Hypothalamus (tissue), 51 donors: ENCODE measurements at regions not wholly inside any gene's neighbourhood (a gene's known extent, or its start where the extent isn't known, plus 50 kb on each side); places are given as distances from the start of the nearest gene placed in this dataset.
A peak's percentile ranks its signal among the peaks of the same experiment; 100 is the strongest.

Experiments used
- DNase-seq, 51 donors: peaks; one replicate each; lab custom pipeline; 2025; lab: John Stamatoyannopoulos, UW

GRCh38 chr3:194832346-194833104 is 146.8 kb downstream of the FAM43A start:
- no peak for DNase-seq

DNA sequence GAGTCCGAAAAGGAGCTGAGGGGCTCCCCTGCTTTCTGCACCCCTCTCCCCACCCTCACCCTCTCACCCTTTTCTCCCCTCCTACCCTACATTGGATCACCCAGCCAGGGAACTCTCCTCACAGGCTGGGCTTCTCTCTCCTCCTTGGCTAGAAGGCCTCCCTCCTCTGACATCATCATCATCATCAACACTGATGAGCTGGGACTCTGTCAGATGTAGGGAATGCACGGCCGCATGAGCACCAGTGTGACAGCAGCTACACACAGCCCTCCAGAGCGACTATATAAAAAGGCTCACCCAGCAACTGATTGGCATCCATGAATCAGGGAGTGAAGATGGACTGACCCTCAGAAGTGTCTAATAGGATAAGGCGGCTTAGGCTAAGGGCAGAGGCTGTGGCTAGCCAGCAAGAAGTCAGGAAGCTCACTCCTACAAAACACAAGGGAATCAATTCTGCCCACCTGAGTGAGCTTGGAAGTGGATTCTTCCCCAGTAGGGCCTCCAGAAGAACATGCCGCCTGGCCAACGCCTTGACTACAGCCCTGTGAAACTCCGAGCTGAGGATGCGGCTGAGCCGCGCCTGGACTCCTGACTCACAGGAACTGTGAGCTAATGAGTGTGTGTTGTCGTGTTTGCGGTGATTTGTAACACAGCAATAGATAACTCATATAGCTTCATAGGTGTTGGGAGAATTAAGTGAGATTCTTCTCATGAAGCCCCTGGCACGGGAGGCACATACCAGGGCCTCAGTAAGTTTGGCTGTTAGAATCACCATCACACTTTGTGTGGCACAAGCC is 147.6 kb downstream of the FAM43A start:
- no peak for DNase-seq

DNA sequence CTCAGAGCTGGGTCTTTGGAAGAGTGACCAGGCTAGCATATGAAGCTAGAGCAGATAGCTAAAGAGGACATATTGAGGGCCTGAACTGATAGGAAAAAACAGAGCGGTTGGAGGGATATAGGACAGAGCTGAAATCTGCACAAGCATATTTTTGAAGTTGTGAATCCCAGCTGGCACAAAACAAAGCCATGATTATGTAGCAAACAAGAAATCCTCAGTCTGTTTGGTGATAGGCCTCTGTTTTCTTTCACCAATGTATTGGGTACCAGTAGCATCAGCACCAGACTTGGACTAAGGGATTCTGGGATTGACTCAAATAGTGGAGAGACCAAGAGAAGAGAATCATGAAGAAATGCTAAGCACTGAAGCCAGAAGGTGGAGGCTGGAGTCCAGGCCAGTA is 151.0 kb downstream of the FAM43A start:
- peak in 2 of 51 donors; percentile 26 to 29 for DNase-seq

GRCh38 chr3:194837457-194838127 is 151.9 kb downstream of the FAM43A start:
- DNase-seq = no peak

DNA sequence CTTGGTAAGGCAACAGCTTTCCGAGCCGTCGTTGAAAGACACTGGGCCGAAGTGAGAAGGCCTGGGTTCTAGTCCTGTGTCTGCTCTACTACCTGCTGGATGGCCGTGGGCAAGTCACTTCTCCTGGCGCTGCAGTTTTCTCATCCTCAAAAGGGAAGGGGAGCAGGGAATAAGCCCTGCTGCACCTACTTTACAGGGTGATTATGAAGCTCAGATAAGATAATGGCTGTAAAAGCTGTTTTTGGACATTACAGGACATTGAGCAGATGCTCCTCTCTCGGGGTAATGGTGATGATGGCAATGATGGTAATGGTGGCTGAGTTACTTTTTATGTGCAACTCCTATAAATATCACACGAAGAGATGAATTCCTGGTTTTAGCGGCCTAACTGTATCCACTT is 152.6 kb downstream of the FAM43A start:
- no peak for DNase-seq

GRCh38 chr3:194840661-194841514 is 155.2 kb downstream of the FAM43A start:
- no peak for DNase-seq

DNA sequence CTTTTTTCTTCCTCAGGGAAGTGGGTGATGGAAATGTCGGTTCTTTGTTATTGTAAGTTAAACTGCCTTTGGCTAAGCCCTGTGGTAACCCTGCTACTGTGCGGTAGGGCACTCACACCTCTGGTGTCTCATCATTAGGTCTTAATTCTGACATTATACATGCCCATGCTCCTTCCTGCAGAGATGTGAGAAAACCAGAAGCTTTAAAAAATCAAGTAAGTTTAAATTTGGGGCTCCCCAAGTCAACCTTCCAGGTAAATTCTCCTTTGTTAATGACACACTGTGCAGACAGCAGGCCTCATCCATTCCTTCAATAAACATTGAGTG is 155.8 kb downstream of the FAM43A start:
- no peak for DNase-seq

DNA sequence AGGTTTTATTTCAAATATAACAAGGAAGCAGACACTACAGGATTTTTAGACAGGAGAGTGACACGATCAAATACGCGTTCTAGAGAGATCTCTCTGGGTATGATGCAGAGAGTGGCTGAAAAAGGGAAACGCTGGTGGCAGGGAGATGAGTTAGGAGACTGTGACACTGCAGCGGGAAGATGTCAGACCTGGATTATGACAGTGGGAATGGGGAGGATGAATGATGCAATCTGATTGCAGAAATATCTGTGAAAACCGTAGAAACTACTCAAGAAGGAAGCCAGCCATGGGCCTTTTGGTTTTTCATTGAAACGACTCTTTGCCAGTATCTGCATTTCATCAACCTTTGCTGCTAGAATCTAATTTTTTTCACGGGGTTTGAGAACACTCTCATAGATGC is 157.9 kb downstream of the FAM43A start:
- DNase-seq = no peak

GRCh38 chr3:194844046-194844445 is 158.4 kb downstream of the FAM43A start:
- no peak for DNase-seq

DNA sequence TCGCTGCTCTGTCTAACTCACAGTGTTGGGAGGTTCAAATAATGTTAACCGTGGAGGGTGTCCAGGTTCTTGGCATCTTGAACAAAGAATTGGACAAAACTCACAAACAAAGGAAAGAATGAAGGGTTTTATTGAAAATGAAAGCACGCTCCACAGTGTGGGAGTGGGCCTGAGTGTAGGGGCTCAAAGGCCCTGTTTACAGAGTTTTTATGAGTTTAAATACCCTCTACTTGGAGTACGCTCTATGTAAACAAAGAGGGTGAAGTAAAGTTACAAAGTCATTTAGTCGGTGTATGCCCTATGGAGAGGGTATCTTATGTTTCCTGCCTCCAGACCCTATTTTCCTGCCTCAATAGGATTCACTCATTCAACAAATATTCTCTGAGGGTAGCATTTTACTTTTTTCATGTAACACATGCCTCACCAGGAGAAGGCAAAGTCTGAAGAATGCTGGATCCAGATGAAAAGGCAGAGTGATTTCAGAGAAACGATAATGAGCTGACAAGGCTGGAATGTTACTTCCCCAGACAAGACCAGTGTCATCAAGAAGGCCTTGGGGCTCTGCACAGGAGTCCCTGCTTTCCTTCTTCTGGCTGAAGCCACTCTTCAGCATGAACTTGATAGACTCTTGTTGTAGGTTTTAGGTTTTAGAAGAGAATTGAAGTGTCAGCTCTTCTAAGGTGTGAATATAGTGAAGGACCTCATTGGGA is 163.6 kb downstream of the FAM43A start:
- no peak for DNase-seq

DNA sequence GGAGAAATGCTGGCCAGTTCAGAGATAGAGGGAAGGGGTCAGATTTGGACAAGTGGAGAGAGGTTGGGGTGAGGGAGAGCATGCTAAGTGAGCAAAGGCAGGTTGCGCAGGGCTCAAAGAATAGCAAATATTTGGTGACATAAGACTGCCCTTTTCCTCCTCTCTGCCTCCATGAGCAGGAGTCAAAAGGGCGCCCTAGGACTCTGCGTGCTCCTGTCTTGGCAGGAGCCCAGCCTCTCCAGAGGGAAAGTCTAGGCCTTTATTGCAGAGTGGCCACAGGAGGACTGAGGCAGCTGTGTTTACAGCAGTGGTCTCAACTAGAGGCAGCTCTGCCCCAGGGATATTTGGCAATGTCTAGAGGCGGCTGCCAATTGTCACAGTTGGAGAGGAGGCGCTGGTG is 165.6 kb downstream of the FAM43A start:
- no peak for DNase-seq

DNA sequence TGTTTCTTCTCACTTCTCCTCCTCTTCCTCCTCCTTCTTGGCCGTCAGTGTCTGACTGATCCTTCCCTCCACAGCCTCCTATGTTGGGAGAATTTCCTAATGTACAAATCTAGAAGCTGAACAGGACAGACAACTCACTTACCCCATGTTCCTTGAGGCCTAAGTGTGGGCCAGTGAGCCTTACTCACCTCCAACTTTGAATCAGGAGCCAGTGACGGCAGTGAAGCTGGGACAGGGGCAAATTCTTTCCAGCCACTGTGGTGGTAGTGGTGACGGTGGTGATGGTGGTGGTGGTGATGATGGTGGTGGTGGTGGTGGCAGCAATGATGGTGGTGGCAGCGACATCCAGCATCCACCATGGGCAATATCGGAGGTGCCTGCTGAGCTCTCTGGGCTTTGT is 166.3 kb downstream of the FAM43A start:
- no peak for DNase-seq

DNA sequence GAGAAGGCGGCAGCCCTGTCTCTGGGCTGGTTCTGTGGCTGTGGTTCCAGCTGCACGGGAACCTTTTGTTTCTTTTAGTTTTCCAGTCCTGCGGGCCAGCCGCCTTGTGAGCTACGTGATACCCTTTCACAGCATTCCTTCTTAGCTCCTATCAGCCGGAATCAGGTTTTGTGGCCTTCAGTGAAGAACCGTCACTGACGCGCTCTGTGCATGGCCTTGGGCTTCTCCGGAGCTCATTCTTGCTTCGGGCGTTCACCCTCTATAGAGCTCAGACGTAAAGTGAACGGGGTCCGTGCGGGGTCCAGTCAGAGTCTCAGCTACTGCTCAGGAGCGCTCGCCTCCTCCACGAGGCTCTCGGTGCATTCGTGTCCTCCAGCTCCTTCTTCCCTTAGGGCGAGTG is 166.7 kb downstream of the FAM43A start:
- no peak for DNase-seq

DNA sequence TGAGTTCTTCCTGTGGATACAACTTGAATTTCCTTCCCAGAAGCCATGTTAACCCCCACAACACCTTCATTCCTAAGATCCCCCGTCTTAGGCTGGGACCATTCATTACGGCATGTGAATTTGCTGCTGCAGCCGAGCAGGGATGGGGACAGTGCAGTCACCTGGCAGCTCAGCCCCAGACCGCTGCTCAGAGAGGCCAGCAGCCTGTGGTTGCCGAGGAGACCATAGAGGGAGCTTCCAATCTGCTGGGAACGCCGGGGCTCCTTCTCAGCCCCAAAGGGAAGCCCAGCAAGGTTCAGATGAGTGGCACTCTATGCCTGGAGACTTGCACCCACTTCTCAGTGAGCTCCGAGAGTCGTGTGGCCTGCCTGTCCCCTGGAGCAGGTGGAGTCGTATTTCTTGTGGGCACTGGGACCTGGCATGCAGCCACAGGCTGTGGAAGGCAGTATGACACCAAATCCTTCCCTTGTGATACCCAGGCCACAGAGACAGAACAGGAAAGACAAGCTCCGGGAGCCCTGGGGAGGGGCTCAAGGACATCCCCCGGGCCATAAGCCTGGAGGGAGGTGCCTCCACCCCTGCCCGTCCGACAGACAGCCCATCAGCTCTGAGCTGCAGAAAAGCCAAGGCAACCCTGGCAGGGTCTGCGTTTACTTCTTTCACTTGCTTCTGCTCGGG is 167.3 kb downstream of the FAM43A start:
- DNase-seq = peak in 2 of 51 donors; percentile 4 to 11

DNA sequence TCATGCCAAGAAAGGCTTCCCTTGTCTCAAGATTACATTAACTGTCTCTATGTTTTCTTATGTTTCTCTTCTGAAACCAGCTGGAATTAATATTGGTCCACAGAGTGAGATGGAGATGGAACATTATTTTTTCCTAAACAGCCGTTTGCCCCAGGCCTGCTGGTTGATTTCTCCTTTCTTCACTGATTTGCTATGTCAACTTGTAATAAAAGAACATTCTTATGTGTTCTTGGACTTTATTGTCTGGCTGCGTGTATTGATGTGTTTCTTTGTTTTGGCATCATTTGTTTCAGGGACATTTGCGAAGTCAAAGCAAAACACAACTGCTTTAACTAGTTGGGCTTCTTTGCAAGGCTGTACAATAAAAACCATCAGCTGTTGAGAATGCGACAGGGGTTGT is 168.5 kb downstream of the FAM43A start:
- DNase-seq = no peak

- no peak for DNase-seq
Measured at GRCh38 chr3:194854659-194855390, 169.1 kb downstream of the FAM43A start.

GRCh38 chr3:194856296-194856695 is 170.6 kb downstream of the FAM43A start:
- DNase-seq = no peak

GRCh38 chr3:194857469-194858113 is 171.9 kb downstream of the FAM43A start:
- DNase-seq = no peak
